ENCODE measurements at regions not wholly inside any gene's neighbourhood (a gene's known extent, or its start where the extent isn't known, plus 50 kb on each side); places are given as distances from the start of the nearest gene placed in this dataset.

DNA sequence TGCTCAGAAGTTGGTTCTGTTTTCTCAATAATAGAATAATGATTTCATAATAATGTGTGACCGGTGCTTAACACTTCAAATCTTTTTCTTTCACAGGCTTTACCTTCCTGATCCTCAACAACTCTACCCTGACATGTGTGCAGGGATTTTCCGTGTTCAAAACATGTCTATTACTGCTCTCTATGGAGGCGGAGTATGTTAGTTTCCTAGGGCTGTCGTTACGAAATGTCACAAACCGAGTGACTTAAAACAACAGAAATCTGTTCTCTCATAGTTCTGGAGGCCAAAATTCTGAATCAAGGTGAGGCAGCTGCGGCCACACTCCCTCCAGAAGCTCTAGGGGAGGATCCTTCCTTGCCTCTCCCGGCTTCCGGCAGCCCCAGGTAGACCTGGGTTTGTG, 186.2 kb upstream of the VASH1 start:
- TF ChIP-seq, protein P1, sequence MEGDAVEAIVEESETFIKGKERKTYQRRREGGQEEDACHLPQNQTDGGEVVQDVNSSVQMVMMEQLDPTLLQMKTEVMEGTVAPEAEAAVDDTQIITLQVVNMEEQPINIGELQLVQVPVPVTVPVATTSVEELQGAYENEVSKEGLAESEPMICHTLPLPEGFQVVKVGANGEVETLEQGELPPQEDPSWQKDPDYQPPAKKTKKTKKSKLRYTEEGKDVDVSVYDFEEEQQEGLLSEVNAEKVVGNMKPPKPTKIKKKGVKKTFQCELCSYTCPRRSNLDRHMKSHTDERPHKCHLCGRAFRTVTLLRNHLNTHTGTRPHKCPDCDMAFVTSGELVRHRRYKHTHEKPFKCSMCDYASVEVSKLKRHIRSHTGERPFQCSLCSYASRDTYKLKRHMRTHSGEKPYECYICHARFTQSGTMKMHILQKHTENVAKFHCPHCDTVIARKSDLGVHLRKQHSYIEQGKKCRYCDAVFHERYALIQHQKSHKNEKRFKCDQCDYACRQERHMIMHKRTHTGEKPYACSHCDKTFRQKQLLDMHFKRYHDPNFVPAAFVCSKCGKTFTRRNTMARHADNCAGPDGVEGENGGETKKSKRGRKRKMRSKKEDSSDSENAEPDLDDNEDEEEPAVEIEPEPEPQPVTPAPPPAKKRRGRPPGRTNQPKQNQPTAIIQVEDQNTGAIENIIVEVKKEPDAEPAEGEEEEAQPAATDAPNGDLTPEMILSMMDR (IDR thresholded peaks at IDR 0.05): no peak
- no peak overlapping the region for H3K27ac ChIP-seq
- intact Hi-C loops (cut with DNase I): no loop called here
- no peaks in the 10 kb centered on the region for H3K36me3 ChIP-seq
- peaks cover 0 to 11% (median 6%) of the 10 kb centered on the region in 9 donors for H3K4me1 ChIP-seq
- WGBS, 2 donors: 74 to 77% methylated on average over 9 of the region's 9 CpGs
- no peak for DNase-seq
- ATAC-seq: no peak
- H3K4me3 ChIP-seq: no peak overlapping the region
- peaks cover 0 to 6% (median 0%) of the 10 kb centered on the region in 11 donors for H3K9me3 ChIP-seq
- H3K27me3 ChIP-seq: peaks cover 0 to 6% (median 0%) of the 10 kb centered on the region in 7 donors

DNA sequence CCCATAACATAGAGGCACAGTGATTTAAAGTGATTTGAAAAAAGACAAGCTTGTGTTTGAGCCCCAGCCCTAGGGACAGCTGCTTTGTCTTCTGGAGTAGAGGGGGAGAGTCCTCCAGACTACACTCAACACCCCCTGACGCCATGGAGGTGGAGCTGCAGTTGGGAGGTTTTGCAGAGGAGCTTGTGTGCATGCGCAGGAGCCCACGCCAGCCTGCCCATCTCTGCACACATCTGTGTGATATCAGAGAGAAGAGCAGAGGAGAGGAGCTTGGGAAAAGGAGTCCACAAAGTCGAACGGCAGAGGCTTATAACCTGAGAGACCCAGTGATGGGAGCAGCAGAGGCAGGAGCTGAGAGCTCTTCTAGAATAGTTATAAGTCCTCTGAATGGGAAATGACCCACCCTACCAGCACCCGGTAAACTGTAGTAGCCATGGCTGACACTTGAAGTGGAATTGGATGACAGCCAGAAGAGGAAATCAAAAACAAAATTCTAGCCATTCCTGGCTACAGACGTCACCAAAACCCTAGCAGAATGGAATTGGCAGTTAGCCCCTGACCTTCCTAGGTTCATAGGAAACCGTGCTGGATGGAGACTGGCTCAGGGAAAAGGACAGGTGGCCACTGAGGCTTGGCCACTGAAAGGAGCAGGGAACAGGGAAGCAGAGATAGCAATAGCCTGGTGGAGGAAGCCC, 185.1 kb upstream of the VASH1 start:
- intact Hi-C loops (cut with DNase I): no loop called here
- Histone ChIP-seq H3K4me1 (peaks cover 0 to 14% (median 6%) of the 10 kb centered on the region in 9 donors), H3K36me3 (no peaks in the 10 kb centered on the region), H3K27me3 (peaks cover 0 to 6% (median 0%) of the 10 kb centered on the region in 7 donors), H3K4me3 (no peak overlapping the region), H3K9me3 (peaks cover 0 to 5% (median 0%) of the 10 kb centered on the region in 11 donors), H3K27ac (no peak overlapping the region)
- peak; percentile 28 to 75 (median 64) for ATAC-seq
- peak in 1 of 2 donors; percentile 24 for DNase-seq
- TF ChIP-seq, protein P1 (IDR thresholded peaks at IDR 0.05): no peak
- 41 to 43% methylated on average over 8 of the region's 8 CpGs for WGBS, 2 donors

DNA sequence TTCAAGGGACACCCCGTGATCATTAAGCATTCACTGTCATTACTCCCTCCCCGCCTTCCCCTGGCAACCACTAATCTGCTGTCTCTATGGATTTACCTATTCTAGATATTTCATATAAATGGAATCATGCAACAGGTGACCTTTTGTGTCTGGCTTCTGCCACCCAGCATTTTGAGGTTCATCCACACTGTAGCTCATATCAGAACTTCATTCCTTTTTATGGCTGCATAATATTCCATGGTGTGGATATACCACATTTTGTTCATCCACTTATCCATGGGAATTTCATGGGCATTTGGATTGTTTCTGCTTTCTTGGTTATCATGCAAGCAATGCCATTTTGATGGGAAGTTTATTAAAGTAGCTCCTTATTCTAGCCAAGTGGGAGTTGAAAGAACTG, 184.2 kb upstream of the VASH1 start:
- ATAC-seq (no peak), DNase-seq (no peak)
- no peak overlapping the region for H3K4me3 ChIP-seq
- peaks cover 0 to 5% (median 0%) of the 10 kb centered on the region in 11 donors for H3K9me3 ChIP-seq
- H3K27ac ChIP-seq: no peak overlapping the region
- H3K27me3 ChIP-seq: peaks cover 0 to 6% (median 0%) of the 10 kb centered on the region in 7 donors
- intact Hi-C loops (cut with DNase I): no loop called here
- WGBS, 2 donors: 96 to 97% methylated on average over 2 of the region's 2 CpGs
- TF ChIP-seq, protein P1 (IDR thresholded peaks at IDR 0.05): no peak
- no peaks in the 10 kb centered on the region for H3K36me3 ChIP-seq
- H3K4me1 ChIP-seq: peaks cover 0 to 14% (median 6%) of the 10 kb centered on the region in 9 donors

DNA sequence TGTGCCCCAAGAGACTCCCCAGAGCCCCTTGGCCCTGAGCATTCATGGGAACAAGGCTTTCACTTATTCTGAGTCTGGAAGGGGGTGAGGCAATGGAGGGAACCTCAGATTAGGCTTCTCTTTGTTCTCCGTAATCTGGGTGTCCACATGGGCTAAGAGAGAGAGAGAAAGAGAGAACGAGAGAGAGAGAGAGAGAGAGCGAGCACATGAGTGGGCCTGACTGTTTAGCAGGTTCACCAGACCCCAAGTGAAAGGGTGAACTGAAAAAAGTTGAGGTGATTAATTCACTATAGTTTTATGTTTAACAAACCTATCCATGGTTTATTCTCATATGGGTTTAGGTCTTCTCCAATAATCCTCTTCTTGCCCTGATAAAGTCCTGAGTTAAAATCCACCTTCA, 183.4 kb upstream of the VASH1 start:
- peaks cover 0 to 14% (median 6%) of the 10 kb centered on the region in 9 donors for H3K4me1 ChIP-seq
- WGBS, 2 donors: 95 to 98% methylated on average over 3 of the region's 3 CpGs
- no peak overlapping the region for H3K4me3 ChIP-seq
- peaks cover 0 to 5% (median 0%) of the 10 kb centered on the region in 11 donors for H3K9me3 ChIP-seq
- ATAC-seq: no peak
- no peak overlapping the region for H3K27ac ChIP-seq
- no peaks in the 10 kb centered on the region for H3K36me3 ChIP-seq
- DNase-seq: no peak
- intact Hi-C loops (cut with DNase I): no loop called here
- H3K27me3 ChIP-seq: peaks cover 0 to 6% (median 0%) of the 10 kb centered on the region in 7 donors
- TF ChIP-seq, protein P1 (IDR thresholded peaks at IDR 0.05): no peak
